ENCODE measurements at regions not wholly inside any gene's neighbourhood (a gene's known extent, or its start where the extent isn't known, plus 50 kb on each side); places are given as distances from the start of the nearest gene placed in this dataset.

GRCh38 chr15:29631076-29632070 lies 190.9 kb downstream of the TJP1 start:
- TF ChIP-seq CTCF (optimal IDR thresholded peaks at IDR 0.05 in 1 of 3, IDR thresholded peaks at IDR 0.05 in 1 of 3, conservative IDR thresholded peaks at IDR 0.05 in 1 of 3; ENCODE audit: extremely low read depth in 1 of 3, insufficient read depth in 2 of 3, low read length in 3 of 3), result no peak
- TF ChIP-seq EZH2 (IDR thresholded peaks at IDR 0.05; ENCODE audit: low read length), result no peak
